ENCODE measurements at regions not wholly inside any gene's neighbourhood (a gene's known extent, or its start where the extent isn't known, plus 50 kb on each side); places are given as distances from the start of the nearest gene placed in this dataset.

DNA sequence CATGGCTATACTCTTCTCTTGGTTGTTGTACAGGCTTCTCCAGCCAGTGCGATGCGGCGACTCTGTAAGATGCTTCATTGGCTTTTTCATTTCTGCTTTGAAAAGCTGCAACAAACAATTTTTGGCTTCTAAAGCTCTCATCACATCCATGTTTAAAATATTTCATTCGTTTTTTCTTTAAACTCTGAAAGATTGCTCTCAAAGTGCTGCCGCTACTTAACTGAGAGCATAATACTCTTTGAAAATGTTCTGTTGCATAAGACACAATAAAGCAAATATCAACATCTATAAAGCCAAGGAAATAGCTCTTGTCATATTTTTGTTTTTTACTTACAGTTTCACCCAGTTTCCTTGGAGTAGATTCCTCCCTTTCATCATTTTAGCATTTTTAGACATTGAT is 468.3 kb downstream of the TBC1D22A start (continued):
- TF ChIP-seq, protein P1, sequence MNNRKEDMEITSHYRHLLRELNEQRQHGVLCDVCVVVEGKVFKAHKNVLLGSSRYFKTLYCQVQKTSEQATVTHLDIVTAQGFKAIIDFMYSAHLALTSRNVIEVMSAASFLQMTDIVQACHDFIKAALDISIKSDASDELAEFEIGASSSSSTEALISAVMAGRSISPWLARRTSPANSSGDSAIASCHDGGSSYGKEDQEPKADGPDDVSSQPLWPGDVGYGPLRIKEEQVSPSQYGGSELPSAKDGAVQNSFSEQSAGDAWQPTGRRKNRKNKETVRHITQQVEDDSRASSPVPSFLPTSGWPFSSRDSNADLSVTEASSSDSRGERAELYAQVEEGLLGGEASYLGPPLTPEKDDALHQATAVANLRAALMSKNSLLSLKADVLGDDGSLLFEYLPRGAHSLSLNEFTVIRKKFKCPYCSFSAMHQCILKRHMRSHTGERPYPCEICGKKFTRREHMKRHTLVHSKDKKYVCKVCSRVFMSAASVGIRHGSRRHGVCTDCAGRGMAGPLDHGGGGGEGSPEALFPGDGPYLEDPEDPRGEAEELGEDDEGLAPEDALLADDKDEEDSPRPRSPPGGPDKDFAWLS (CRISPR knock-in tag; IDR thresholded peaks at IDR 0.05; ENCODE audit: borderline replicate concordance) = no peak
- no peak for TF ChIP-seq ZZZ3 (CRISPR knock-in tag; IDR thresholded peaks at IDR 0.05; ENCODE audit: borderline replicate concordance)
- TF ChIP-seq, protein P2, sequence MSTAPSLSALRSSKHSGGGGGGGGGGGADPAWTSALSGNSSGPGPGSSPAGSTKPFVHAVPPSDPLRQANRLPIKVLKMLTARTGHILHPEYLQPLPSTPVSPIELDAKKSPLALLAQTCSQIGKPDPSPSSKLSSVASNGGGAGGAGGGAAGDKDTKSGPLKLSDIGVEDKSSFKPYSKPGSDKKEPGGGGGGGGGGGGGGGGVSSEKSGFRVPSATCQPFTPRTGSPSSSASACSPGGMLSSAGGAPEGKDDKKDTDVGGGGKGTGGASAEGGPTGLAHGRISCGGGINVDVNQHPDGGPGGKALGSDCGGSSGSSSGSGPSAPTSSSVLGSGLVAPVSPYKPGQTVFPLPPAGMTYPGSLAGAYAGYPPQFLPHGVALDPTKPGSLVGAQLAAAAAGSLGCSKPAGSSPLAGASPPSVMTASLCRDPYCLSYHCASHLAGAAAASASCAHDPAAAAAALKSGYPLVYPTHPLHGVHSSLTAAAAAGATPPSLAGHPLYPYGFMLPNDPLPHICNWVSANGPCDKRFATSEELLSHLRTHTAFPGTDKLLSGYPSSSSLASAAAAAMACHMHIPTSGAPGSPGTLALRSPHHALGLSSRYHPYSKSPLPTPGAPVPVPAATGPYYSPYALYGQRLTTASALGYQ (CRISPR knock-in tag; IDR thresholded peaks at IDR 0.05) = no peak
- no peak for TF ChIP-seq ZNF253 (CRISPR knock-in tag; IDR thresholded peaks at IDR 0.05; ENCODE audit: borderline replicate concordance)
- TF ChIP-seq SETDB1 (CRISPR knock-in tag; IDR thresholded peaks at IDR 0.05; ENCODE audit: borderline replicate concordance) = no peak
- TF ChIP-seq ZBTB3 (CRISPR knock-in tag; IDR thresholded peaks at IDR 0.05; ENCODE audit: borderline replicate concordance, low read depth) = no peak
- TF ChIP-seq, protein P3, sequence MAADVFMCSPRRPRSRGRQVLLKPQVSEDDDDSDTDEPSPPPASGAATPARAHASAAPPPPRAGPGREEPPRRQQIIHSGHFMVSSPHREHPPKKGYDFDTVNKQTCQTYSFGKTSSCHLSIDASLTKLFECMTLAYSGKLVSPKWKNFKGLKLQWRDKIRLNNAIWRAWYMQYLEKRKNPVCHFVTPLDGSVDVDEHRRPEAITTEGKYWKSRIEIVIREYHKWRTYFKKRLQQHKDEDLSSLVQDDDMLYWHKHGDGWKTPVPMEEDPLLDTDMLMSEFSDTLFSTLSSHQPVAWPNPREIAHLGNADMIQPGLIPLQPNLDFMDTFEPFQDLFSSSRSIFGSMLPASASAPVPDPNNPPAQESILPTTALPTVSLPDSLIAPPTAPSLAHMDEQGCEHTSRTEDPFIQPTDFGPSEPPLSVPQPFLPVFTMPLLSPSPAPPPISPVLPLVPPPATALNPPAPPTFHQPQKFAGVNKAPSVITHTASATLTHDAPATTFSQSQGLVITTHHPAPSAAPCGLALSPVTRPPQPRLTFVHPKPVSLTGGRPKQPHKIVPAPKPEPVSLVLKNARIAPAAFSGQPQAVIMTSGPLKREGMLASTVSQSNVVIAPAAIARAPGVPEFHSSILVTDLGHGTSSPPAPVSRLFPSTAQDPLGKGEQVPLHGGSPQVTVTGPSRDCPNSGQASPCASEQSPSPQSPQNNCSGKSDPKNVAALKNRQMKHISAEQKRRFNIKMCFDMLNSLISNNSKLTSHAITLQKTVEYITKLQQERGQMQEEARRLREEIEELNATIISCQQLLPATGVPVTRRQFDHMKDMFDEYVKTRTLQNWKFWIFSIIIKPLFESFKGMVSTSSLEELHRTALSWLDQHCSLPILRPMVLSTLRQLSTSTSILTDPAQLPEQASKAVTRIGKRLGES (CRISPR knock-in tag; IDR thresholded peaks at IDR 0.05; ENCODE audit: borderline replicate concordance) = no peak
- TF ChIP-seq ZNF263 (CRISPR knock-in tag; IDR thresholded peaks at IDR 0.05) = no peak

Measured in HepG2 (cell line).